D721Med (cell line): ENCODE measurements at regions not wholly inside any gene's neighbourhood (a gene's known extent, or its start where the extent isn't known, plus 50 kb on each side); places are given as distances from the start of the nearest gene placed in this dataset.
"Not testable (repeated sequence)": the region's sequence is repeated elsewhere in the genome, so short reads cannot be mapped to it uniquely, and the experiment has no call there.

Source experiments
- DNase-seq: peaks from one replicate; pipeline ENCODE4 v3.0.0; 2011; ENCODE audit warnings: low spot score; ENCODE audit not compliant: insufficient read length
- FAIRE-seq: peaks from 2 replicates; lab custom pipeline; 2011; peaks lifted over from hg19 to GRCh38; lab: Jason Lieb, UNC
- TF ChIP-seq, protein P1 (sequence below): IDR thresholded peaks from 2 replicates; pipeline ENCODE4 v1.5.1; 2012; ENCODE audit warnings: mild to moderate bottlenecking, control low read depth; ENCODE audit not compliant: insufficient read depth; ENCODE audit errors: missing control alignments

DNA sequence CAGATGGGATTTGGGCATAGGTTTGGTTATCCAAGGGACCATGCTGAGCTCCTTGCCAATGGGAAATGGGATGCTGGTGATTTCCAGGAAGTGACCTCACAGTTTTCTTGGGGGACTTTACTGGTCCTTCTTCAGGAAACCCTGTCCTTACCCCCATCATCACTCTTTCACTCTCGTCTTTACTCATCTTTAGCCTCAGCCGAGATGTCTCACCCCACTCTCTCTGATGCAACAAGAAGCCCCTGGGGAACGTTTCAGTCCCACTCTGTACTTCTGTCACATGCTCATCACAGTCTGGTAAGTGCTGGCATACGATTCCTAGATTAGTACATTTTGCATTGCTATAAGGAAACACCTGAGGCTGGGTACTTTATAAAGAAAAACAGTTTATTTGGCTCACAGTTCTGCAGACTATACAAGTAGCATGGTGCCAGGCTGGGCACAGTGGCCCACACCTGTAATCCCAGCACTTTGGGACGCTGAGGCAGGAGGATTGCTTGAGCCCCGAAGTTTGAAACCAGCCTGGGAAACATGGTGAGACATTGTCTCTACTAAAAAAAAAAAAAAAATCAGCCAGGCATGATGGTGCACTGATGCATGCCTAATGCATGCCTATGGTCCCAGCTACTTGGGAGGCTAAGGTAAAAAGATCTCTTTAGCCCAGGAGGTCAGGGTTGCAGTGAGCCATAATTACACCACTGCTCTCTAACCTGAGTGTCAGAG lies 63.5 kb upstream of the VKORC1L1 start:
- DNase-seq = no peak
- FAIRE-seq = no peak
- TF ChIP-seq, protein P1, sequence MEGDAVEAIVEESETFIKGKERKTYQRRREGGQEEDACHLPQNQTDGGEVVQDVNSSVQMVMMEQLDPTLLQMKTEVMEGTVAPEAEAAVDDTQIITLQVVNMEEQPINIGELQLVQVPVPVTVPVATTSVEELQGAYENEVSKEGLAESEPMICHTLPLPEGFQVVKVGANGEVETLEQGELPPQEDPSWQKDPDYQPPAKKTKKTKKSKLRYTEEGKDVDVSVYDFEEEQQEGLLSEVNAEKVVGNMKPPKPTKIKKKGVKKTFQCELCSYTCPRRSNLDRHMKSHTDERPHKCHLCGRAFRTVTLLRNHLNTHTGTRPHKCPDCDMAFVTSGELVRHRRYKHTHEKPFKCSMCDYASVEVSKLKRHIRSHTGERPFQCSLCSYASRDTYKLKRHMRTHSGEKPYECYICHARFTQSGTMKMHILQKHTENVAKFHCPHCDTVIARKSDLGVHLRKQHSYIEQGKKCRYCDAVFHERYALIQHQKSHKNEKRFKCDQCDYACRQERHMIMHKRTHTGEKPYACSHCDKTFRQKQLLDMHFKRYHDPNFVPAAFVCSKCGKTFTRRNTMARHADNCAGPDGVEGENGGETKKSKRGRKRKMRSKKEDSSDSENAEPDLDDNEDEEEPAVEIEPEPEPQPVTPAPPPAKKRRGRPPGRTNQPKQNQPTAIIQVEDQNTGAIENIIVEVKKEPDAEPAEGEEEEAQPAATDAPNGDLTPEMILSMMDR = no peak

DNA sequence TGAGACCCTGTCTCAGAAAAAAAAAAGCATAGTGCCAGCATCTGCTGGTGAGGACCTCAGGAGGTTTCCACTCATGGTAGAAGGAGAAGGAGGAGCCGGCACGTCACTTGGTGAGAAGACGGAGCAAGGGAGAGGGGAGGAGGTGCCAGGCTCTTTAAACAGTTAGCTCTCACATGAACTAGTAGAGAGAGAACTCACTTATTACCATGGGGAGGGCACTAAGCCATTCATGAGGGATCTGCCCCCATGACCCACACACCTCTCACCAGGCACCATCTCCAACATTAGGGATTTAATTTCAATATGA lies 62.9 kb upstream of the VKORC1L1 start:
- TF ChIP-seq, protein P1 = no peak
- FAIRE-seq (no peak), DNase-seq (no peak)

DNA sequence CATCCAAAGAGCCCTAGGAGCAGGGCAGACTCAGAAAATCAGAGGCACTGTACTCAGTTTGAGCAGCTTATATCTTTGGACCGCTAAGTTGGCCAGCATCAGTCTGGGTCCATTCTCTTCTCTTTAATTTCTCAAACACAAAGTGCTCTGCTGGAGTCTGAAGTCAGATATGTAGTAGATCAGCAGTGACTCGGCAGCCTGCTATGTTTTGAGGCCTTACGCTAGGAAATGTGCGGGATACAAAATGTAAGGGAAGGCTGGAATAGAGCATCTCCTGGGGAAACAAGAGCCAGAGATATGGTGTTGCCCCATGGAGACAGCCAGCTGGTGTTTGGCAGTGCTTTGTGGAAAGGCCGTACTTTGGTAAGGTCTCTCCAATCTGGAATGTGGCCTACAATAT lies 60.6 kb upstream of the VKORC1L1 start:
- FAIRE-seq (no peak), DNase-seq (no peak)
- TF ChIP-seq, protein P1 = no peak

DNA sequence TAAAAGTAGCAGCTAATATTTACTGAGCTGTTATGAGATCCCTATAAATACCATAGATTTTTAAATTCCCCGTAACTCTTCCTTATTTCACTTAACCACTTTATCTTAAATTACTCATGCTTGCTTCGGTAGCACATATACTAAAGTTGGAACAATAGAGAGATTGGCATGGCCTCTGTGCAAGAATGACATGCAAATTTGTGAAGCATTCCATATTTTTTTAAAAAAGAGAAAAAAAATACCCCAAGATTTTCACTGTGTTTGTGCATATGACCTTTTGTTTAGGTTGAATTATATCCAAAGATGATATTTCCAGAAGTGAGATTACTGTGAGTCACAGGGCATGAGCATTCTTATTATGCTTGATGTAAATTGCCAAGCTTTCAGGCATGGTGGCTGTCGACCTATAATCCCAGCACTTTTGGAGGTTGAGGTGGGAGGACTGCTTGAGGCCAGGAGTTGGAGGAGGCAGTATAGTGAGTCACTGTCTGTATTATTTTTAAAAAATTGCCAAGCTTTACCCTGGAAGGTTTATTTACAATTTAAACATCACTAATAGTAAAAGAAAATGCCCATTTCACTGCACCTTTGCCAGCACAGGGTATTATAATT lies 58.2 kb upstream of the VKORC1L1 start:
- not testable (repeated sequence) for DNase-seq, FAIRE-seq

DNA sequence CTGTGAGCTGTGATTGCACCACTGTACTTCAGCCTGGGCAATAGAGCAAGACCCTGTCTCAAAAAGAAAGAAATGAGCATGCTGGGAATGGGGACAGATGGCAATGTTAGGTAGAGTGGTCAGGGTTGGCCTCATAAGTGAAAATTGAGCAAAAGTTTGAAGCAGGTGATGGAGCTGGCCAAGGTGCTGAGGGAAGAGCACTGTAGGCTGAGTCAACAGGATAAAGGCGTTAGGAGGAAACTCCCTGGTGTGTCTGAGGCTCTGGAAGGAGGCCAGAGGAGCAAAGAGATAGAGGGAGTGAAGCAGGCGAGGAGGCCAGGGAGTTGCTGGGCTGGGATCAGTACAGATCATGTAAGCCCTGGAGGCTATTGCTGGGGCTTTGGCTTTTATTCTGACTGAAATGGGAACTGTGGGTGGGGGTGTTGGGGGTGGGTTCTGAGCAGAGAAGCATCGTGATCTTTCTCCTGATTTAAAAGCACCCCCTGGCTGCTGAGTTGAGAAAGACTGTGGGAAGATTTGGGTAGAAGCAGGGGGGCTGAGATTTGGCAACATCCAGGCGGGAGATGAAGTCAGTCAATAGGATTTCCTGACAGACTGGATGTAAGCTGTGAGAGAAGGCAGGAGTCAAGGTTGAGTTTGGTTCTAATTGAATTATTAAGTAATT lies 52.5 kb upstream of the VKORC1L1 start:
- FAIRE-seq = no peak

More for the DNA sequence above, 52.5 kb upstream of the VKORC1L1 start:
- DNase-seq = no peak
- TF ChIP-seq, protein P1 = peak; percentile 41
